ENCODE measurements at regions not wholly inside any gene's neighbourhood (a gene's known extent, or its start where the extent isn't known, plus 50 kb on each side); places are given as distances from the start of the nearest gene placed in this dataset.

- TF ChIP-seq EZH2 (optimal IDR thresholded peaks at IDR 0.05; ENCODE audit: low read depth, low read length) (no peak), CTCF (IDR thresholded peaks at IDR 0.05; ENCODE audit: low read length) (no peak), EZH2phosphoT487 (IDR thresholded peaks at IDR 0.05; ENCODE audit: low read length) (no peak)
Observed at GRCh38 chr6:84870672-84871071, 106.3 kb upstream of the TBX18 start.
